A172 (cell line): ENCODE measurements at regions not wholly inside any gene's neighbourhood (a gene's known extent, or its start where the extent isn't known, plus 50 kb on each side); places are given as distances from the start of the nearest gene placed in this dataset.
"Not testable (repeated sequence)": the region's sequence is repeated elsewhere in the genome, so short reads cannot be mapped to it uniquely, and the experiment has no call there.

Experiments used
- DNase-seq: peaks from one replicate; pipeline ENCODE4 v3.0.0-alpha.2; 2015; ENCODE audit warnings: low spot score

DNA sequence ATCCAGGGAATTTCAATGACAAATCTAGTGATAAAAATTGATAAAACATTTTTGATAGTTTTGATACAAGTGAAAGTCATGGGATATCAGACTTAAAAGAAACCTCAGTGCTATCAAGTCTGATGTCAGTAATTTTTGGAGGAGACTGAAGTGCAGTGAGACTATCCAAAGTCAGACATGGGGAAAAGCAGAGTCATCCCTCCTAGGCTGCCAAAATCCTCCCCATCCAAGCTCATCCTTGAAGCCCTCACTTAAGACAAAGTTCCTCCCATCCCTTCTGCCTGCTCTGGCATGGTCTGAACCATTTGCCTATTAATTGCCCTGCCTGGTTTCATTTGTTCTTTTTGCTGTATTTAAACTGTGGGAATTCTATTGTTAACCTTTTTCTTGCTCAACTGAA lies 456.9 kb upstream of the UBE2E2 start:
- no peak for DNase-seq

GRCh38 chr3:22748453-22749045 lies 454.6 kb upstream of the UBE2E2 start:
- no peak for DNase-seq

GRCh38 chr3:22759636-22760310 lies 443.4 kb upstream of the UBE2E2 start:
- no peak for DNase-seq

GRCh38 chr3:22765679-22766078 lies 437.4 kb upstream of the UBE2E2 start:
- no peak for DNase-seq

DNA sequence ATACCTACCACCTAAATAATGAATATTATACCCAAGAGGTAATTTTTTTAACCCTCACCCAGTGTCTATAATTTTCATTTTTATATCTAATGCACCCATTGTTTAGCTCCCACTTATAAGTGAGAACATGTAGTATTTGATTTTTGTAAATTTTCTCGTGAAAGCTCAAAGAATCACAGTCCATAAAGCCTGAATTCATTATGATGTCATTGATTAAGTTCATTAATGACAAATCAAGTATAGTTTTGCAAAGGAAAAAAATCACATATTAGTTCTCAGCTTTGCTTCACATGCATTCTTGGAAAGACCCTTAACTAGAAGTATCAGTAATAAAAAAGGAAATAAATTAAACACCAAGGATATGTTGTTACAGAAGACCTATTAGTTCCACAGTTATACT lies 425.3 kb upstream of the UBE2E2 start:
- DNase-seq: no peak

DNA sequence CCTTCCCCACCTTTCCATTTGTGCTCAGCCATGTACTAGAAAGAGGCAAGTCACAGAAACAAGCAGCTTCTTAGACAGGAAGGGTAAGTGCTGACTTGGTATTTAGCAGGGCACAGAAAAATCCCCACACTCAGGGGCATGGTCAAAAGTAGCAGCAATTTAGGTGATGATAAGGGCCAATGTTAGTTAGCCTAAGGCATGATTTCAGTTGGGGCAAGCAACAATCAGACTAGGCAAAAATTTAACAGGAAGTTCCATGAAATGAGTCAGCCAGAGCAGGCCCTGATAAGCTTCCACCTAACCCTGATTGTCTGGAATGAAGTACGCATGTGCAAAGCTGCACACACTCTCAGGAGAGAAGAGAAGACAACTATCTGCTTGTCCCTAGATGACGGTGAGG lies 423.4 kb upstream of the UBE2E2 start:
- peak; percentile 2 for DNase-seq

DNA sequence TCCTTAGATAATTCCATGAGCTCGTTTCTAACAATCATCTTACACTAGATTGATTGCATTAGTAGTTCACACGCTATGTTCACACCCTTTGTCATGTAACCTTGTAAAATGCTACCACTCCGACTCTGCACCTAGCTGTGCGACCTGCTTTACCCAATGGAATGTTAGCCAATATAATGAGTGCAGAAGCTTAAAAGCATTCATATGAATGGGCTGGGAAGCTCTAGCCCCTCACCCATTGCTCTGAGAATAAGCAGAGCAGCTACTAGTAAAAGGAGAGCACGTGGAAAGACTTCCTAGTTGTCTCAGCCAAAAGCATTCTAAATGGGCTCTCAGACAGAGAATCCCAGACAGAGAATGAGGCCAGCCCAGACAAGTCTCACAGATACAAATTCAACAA lies 410.6 kb upstream of the UBE2E2 start:
- no peak for DNase-seq

GRCh38 chr3:22795917-22796316 lies 407.2 kb upstream of the UBE2E2 start:
- no peak for DNase-seq

DNA sequence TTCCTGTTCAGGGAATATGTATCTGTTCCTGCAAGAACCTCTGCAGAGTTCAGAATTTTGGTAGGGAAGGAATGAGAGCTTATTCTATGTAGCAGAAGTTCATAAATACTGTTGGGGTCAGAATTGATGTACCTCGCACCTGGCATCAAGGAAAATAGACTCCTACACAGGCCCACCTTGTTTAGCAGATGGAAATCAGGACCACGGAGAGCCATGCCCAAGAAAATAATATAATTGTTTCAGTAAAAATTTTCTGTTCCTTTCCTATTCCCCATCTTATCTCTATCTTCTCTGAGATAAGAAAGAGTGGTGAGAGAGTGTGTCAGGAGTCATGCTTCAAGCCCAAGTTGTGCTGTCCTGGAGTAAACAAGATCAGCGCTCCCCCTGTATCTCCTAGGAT lies 404.7 kb upstream of the UBE2E2 start:
- no peak for DNase-seq

DNA sequence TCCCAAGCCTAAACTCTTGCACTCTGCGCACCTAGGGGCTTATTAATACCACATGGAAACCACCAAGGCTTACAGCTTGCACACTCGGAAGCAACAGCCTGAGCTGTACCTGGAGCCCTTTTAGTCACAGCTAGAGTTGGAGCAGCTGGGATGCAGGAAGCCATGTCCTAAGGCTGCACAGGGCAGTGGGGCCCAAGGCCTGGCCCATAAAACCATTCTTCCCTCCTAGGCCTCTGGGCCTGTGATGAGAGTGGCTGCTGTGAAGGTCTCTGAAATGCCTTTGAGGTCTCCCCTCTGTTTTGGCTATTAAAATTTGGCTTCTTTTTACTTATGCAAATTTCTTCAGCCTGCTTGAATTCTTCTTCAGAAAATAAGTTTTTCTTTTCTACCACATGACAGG lies 383.9 kb upstream of the UBE2E2 start:
- no peak for DNase-seq

DNA sequence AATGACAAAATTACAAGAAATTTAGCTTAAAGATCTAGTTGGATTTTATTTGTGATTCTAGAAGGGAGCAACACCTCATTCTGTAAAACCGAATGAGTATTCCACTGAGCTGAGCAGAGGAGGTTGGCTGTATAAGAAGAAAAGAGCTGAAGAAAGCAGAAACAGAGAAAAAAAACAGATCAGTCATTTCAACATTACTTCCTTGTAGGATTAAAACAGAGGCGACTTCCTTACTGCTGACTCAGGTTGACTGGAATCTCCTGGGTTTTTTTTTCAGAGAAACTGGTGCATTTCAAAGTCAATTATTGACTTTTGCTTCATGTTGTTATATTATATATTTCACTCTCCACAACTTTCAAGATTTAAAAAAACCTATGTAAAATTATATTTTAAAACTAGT lies 368.1 kb upstream of the UBE2E2 start:
- no peak for DNase-seq

GRCh38 chr3:22836131-22836530 lies 367.0 kb upstream of the UBE2E2 start:
- DNase-seq: no peak

GRCh38 chr3:22843854-22844253 lies 359.3 kb upstream of the UBE2E2 start:
- no peak for DNase-seq

GRCh38 chr3:22846566-22846965 lies 356.6 kb upstream of the UBE2E2 start:
- no peak for DNase-seq

- DNase-seq: not testable (repeated sequence)
These were observed 353.5 kb upstream of the UBE2E2 start for GRCh38 chr3:22849583-22849982.

- no peak for DNase-seq
These were observed 346.3 kb upstream of the UBE2E2 start for GRCh38 chr3:22856811-22857210.

DNA sequence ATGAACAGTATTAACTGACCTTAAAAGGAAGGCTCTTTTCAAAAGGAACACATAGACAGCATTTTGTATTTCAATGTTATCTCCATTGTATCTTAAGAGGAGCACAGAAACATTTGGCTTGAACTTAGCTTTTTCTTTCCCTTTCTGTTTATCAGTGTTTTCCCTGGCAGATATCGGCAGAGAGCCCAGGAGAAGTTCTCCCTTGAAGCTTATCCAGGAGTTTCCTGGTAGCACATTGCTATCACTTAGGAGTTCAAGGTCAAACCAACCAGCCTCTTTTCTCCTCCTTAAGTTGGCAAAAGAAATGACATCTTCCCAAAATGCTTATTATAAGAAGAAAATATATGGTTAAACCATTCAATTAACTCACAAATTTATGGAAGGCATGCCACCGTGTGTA lies 344.6 kb upstream of the UBE2E2 start:
- DNase-seq: no peak

- no peak for DNase-seq
These were observed 343.5 kb upstream of the UBE2E2 start for GRCh38 chr3:22859618-22860017.

GRCh38 chr3:22861426-22861825 lies 341.7 kb upstream of the UBE2E2 start:
- no peak for DNase-seq

DNA sequence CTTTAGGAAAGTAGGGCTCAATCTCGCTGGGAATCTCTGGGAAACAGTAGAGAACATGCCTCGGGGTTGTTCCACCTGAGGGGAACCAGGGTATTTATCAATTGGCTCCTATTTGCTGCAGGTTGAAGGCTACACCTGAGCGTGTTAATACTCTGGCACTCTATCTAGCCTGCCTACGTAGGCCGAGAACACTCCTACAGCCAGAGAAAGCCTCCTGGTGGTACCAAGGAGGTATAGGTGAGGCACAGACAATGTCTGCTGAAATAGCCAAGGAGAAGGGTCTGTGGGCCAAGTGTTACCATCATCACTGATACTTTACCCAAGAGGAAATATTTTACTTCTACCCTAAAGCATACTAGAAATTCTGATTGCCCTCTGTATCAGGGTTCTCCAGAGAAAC lies 341.0 kb upstream of the UBE2E2 start:
- DNase-seq: no peak

DNA sequence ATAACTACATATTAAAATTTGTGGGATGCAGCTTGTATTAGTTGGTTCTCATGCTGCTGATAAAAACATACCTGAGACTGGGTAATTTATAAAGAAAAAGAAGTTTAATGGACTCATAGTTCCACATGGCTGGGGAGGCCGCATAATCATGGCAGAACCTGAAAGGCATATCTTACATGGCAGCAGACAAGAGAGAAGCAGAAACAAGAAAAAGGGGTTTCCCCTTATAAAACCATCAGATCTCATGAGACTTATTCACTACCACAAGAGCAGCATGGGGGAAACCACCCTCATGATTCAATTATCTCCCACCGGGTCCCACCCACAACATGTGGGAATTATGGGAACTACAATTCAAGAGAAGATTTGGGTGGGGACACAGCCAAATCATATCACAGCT lies 320.3 kb upstream of the UBE2E2 start:
- not testable (repeated sequence) for DNase-seq

DNA sequence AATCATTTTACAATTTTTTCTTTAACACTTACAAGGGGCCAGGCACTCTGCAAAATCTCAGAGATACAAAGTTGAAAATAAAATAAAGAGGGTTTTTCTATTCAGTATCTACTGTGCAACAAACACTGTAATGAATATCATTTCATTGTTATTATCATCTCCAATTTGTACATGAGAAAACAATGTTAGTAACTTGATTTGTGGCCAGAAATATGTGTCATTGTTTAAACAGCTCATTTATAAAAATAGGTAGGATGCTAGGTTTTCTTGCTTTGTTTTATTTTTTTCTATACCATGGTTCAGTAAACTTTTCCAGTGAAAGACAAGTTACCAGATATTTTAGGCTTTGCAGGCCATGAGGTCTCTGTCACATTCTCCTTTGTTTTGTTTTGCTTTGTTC lies 318.1 kb upstream of the UBE2E2 start:
- DNase-seq: no peak

GRCh38 chr3:22885574-22886341 lies 317.4 kb upstream of the UBE2E2 start:
- DNase-seq: no peak
